IMR-90 (cell line): ENCODE measurements at regions not wholly inside any gene's neighbourhood (a gene's known extent, or its start where the extent isn't known, plus 50 kb on each side); places are given as distances from the start of the nearest gene placed in this dataset.

Experiments
- ATAC-seq: fragments of 200-7000 bp; cut with Tn5 transposase; 2 replicates; pipeline ENCODE4 v1.9.1; 2020; ENCODE audit warnings: low read depth, mild to moderate bottlenecking, moderate library complexity
- BruUV-seq: library from RNA; stranded (reverse); fragments of 400-500 nt; replicated peaks from 2 replicates; lab custom pipeline; 2021; lab: Mats Ljungman, UMichigan
- CTCF ChIA-PET: fragments of 300-600 bp; formaldehyde crosslinking; extraction: SDS; loops from one replicate; lab custom pipeline; 2021; ENCODE audit warnings: antibody characterized with exemption; lab: Yijun Ruan, JAX
- POLR2A ChIA-PET: fragments of 300-600 bp; sonication (Branson Sonifier 250); formaldehyde crosslinking; loops from one replicate; lab custom pipeline; 2022; ENCODE audit warnings: antibody characterized with exemption; ENCODE audit not compliant: unreplicated experiment; lab: Charles Lee
- DNase-seq: peaks from one replicate; pipeline ENCODE4 v3.0.0; 2013
- H2AFZ ChIP-seq: replicated peaks from 2 replicates; pipeline ENCODE3; 2013; ENCODE audit warnings: low read length, mild to moderate bottlenecking; ENCODE audit not compliant: poor library complexity
- H2AK5ac ChIP-seq: 2 replicates; pipeline ENCODE4 v1.6.1; 2013; ENCODE audit warnings: low read depth, low read length, inconsistent platforms
- H2AK9ac ChIP-seq: replicated peaks from 2 replicates; pipeline ENCODE3; 2013; ENCODE audit warnings: mild to moderate bottlenecking, low read depth, low read length, moderate library complexity; ENCODE audit not compliant: poor library complexity
- H2BK120ac ChIP-seq: 2 replicates; pipeline ENCODE4 v1.6.1; 2013; ENCODE audit warnings: low read depth, low read length, inconsistent platforms
- H2BK15ac ChIP-seq: 3 replicates; pipeline ENCODE4 v1.6.1; 2013; ENCODE audit warnings: low read depth, low read length, inconsistent platforms
- H2BK20ac ChIP-seq: 2 replicates; pipeline ENCODE4 v1.6.1; 2013; ENCODE audit warnings: low read depth, mild to moderate bottlenecking, inconsistent platforms, low read length, moderate library complexity
- H2BK5ac ChIP-seq: 2 replicates; pipeline ENCODE4 v1.6.1; 2013; ENCODE audit warnings: mild to moderate bottlenecking, low read depth, low read length, inconsistent platforms; ENCODE audit not compliant: poor library complexity, severe bottlenecking
- H3K14ac ChIP-seq: replicated peaks from 2 replicates; pipeline ENCODE4 v1.6.1; 2013; ENCODE audit warnings: low read depth, low read length, inconsistent platforms
- H3K18ac ChIP-seq: 2 replicates; pipeline ENCODE4 v1.6.1; 2013; ENCODE audit warnings: low read depth, low read length, control low read depth
- H3K23ac ChIP-seq: 2 replicates; pipeline ENCODE4 v1.6.1; 2013; ENCODE audit warnings: low read depth, low read length, inconsistent platforms
- H3K27ac ChIP-seq: 2 replicates; pipeline ENCODE4 v1.5.1; 2013; ENCODE audit warnings: mild to moderate bottlenecking, control low read depth, low read length; ENCODE audit not compliant: insufficient read depth
- H3K27me3 ChIP-seq: 2 replicates; pipeline ENCODE4 v1.6.1; 2013; ENCODE audit warnings: low read length; ENCODE audit not compliant: control insufficient read depth, insufficient read depth
- H3K36me3 ChIP-seq: 2 replicates; pipeline ENCODE4 v1.6.1; 2013; ENCODE audit warnings: low read length, mixed read lengths; ENCODE audit not compliant: control insufficient read depth, insufficient read depth
- H3K4ac ChIP-seq: 2 replicates; pipeline ENCODE4 v1.6.1; 2013; ENCODE audit warnings: low read depth, low read length, inconsistent platforms
- H3K4me1 ChIP-seq: 2 replicates; pipeline ENCODE4 v1.6.1; 2013; ENCODE audit warnings: low read length, mixed read lengths; ENCODE audit not compliant: control insufficient read depth, insufficient read depth
- H3K4me2 ChIP-seq: 2 replicates; pipeline ENCODE4 v1.6.1; 2013; ENCODE audit warnings: low read depth, mild to moderate bottlenecking, control low read depth, low read length, moderate library complexity
- H3K4me3 ChIP-seq: 2 replicates; pipeline ENCODE4 v1.5.1; 2013; ENCODE audit warnings: low read depth, mild to moderate bottlenecking, control low read depth, low read length, moderate library complexity; ENCODE audit not compliant: insufficient read depth
- H3K56ac ChIP-seq: 2 replicates; pipeline ENCODE4 v1.6.1; 2013; ENCODE audit warnings: low read length, inconsistent platforms; ENCODE audit not compliant: insufficient read depth; ENCODE audit errors: extremely low read depth
- H3K79me1 ChIP-seq, 2 experiments: 2 replicates each; pipeline ENCODE4 v1.6.1; 2013; ENCODE audit warnings: low read length in 2 of 2, inconsistent platforms in 1 of 2, low read depth in 1 of 2
- H3K9ac ChIP-seq: 2 replicates; pipeline ENCODE4 v1.6.1; 2013; ENCODE audit warnings: low read depth, low read length, control low read depth
- H3K9me1 ChIP-seq: 2 replicates; pipeline ENCODE4 v1.6.1; 2013; ENCODE audit warnings: low read length, inconsistent platforms; ENCODE audit not compliant: insufficient read depth
- H3K9me3 ChIP-seq: 2 replicates; pipeline ENCODE4 v1.6.1; 2013; ENCODE audit warnings: low read length; ENCODE audit not compliant: control insufficient read depth, insufficient read depth
- H4K20me1 ChIP-seq: 2 replicates; pipeline ENCODE4 v1.6.1; 2013; ENCODE audit warnings: low read length, inconsistent platforms; ENCODE audit not compliant: insufficient read depth
- H4K5ac ChIP-seq: 2 replicates; pipeline ENCODE4 v1.6.1; 2013; ENCODE audit warnings: mild to moderate bottlenecking, low read depth, low read length, control low read depth
- H4K8ac ChIP-seq, 2 experiments: 2 replicates each; pipeline ENCODE4 v1.6.1; 2013; ENCODE audit warnings: low read depth in 2 of 2, low read length in 2 of 2, control low read depth in 1 of 2, inconsistent platforms in 1 of 2
- H4K91ac ChIP-seq: 2 replicates; pipeline ENCODE4 v1.6.1; 2013; ENCODE audit warnings: low read depth, low read length, inconsistent platforms; ENCODE audit not compliant: insufficient read depth
- POLR2A ChIP-seq: IDR thresholded peaks from 2 replicates; pipeline ENCODE4 v1.6.1; 2012; ENCODE audit warnings: mild to moderate bottlenecking, low read depth, low read length
- WGBS, 2 experiments: methylation state at CpG; one replicate each; pipeline versions ENCODE4 v1.1.5 to v1.1.7; 2013; ENCODE audit warnings: missing lambda C conversion rate in 2 of 2; ENCODE audit not compliant: insufficient read length in 1 of 2; ENCODE audit errors: extremely low coverage in 2 of 2; 5-methylcytosine and 5-hydroxymethylcytosine counted together
- dilution Hi-C: fragments of 300-500 bp; cut with HindIII; formaldehyde crosslinking; loops from one replicate; pipeline ENCODE4 v1.14.3; 2018; ENCODE audit warnings: low sequenced_read_pairs; ENCODE audit not compliant: unreplicated experiment
- in situ Hi-C: fragments of 300-500 bp; cut with MboI; formaldehyde crosslinking; loops from 3 replicates; pipeline ENCODE4 v1.14.3; 2019; ENCODE audit warnings: low sequenced_read_pairs, inconsistent platforms, mixed read lengths
- intact Hi-C: fragments of 100-400 bp; cut with micrococcal nuclease; formaldehyde crosslinking; loops from 2 replicates; pipeline ENCODE4 v1.10.0; 2022

- intact Hi-C loops = no loop called here
- 92% methylated on average over 2 of the region's 8 CpGs; no CpG with 5 or more reads in 1 of the 2 experiments for WGBS, 2 experiments
- POLR2A ChIA-PET = no interaction called here
Observed at GRCh38 chr5:159799701-159800100, 116.6 kb upstream of the ADRA1B start.

More at GRCh38 chr5:159799701-159800100, 116.6 kb upstream of the ADRA1B start:
- BruUV-seq = no TSS peak
- Histone ChIP-seq H3K9ac (no peak overlapping the region), H4K91ac (no peak overlapping the region), H3K27ac (no peak overlapping the region), H3K14ac (no peak overlapping the region), H2BK20ac (no peak overlapping the region), H4K20me1 (no peaks in the 10 kb centered on the region), H3K56ac (no peak overlapping the region), H2AK5ac (no peak overlapping the region), H2BK5ac (no peak overlapping the region), H2BK120ac (no peak overlapping the region), H3K4ac (no peak overlapping the region), H3K4me1 (no peaks in the 10 kb centered on the region; the same call in 1 of the 2 replicates), H3K9me3 (no peaks in the 10 kb centered on the region), H4K8ac (no peak overlapping the region), H2AFZ (no peak overlapping the region), H3K79me1 (no peaks in the 10 kb centered on the region), H2AK9ac (no peak overlapping the region), H4K5ac (no peak overlapping the region), H2BK15ac (no peak overlapping the region), H3K27me3 (peaks cover 3% of the 10 kb centered on the region; the same call in 1 of the 2 replicates), H3K4me2 (no peak overlapping the region), H3K23ac (no peak overlapping the region), H3K4me3 (no peak overlapping the region), H3K18ac (no peak overlapping the region), H3K9me1 (no peaks in the 10 kb centered on the region), H3K36me3 (no peaks in the 10 kb centered on the region)
- DNase-seq (no peak), ATAC-seq (no peak)
- dilution Hi-C loops (no loop called here), in situ Hi-C loops (no loop called here)
- CTCF ChIA-PET = no interaction called here
- TF ChIP-seq POLR2A = no peak
